Natural killer cell (primary cell): ENCODE measurements at regions not wholly inside any gene's neighbourhood (a gene's known extent, or its start where the extent isn't known, plus 50 kb on each side); places are given as distances from the start of the nearest gene placed in this dataset.
"Not testable (repeated sequence)": the region's sequence is repeated elsewhere in the genome, so short reads cannot be mapped to it uniquely, and the experiment has no call there.

ENCODE experiments used
- ATAC-seq, 3 donors: fragments of 150-1000 bp in 2 of 3; fragments of 200-7000 bp in 1 of 3; cut with Tn5 transposase; 1 replicate in 1 of 3; 2 replicates in 2 of 3; pipeline ENCODE4 v1.10.0; 2021; ENCODE audit warnings: mild to moderate bottlenecking in 2 of 3, moderate library complexity in 2 of 3
- DNase-seq, 2 donors: peaks; one replicate each; pipeline versions ENCODE4 v3.0.0 to v3.0.0-alpha.2; 2013 to 2021; ENCODE audit warnings: mixed read lengths in 1 of 2
- H3K27ac ChIP-seq: one replicate; pipeline ENCODE4 v1.5.1; 2013; ENCODE audit warnings: mild to moderate bottlenecking, low read length
- H3K27me3 ChIP-seq: one replicate; pipeline ENCODE4 v1.6.1; 2013; ENCODE audit warnings: low read length; ENCODE audit not compliant: control insufficient read depth, insufficient read depth
- H3K36me3 ChIP-seq: one replicate; pipeline ENCODE4 v1.6.1; 2013; ENCODE audit warnings: low read length; ENCODE audit not compliant: control insufficient read depth, insufficient read depth
- H3K4me1 ChIP-seq: one replicate; pipeline ENCODE4 v1.6.1; 2013; ENCODE audit warnings: low read length; ENCODE audit not compliant: control insufficient read depth, insufficient read depth
- H3K4me3 ChIP-seq: one replicate; pipeline ENCODE4 v1.5.1; 2013; ENCODE audit warnings: low read length
- H3K9me3 ChIP-seq: one replicate; pipeline ENCODE4 v1.6.1; 2013; ENCODE audit warnings: low read length; ENCODE audit not compliant: control insufficient read depth, insufficient read depth
- H3K27ac Mint-ChIP-seq, 2 donors: one replicate each; pipeline ENCODE4 v1.8.0; 2022; ENCODE audit warnings: mild to moderate bottlenecking in 2 of 2, mixed read lengths in 2 of 2, moderate library complexity in 1 of 2
- H3K27me3 Mint-ChIP-seq, 2 donors: one replicate each; pipeline ENCODE4 v1.8.0; 2022; ENCODE audit warnings: low read depth in 2 of 2, mixed read lengths in 2 of 2
- H3K36me3 Mint-ChIP-seq: one replicate; pipeline ENCODE4 v1.8.0; 2022; ENCODE audit warnings: mixed read lengths
- H3K4me1 Mint-ChIP-seq, 2 donors: one replicate each; pipeline ENCODE4 v1.8.0; 2022; ENCODE audit warnings: mixed read lengths in 2 of 2
- H3K4me3 Mint-ChIP-seq: one replicate; pipeline ENCODE4 v1.8.0; 2022; ENCODE audit warnings: mild to moderate bottlenecking, moderate library complexity, mixed read lengths
- H3K9me3 Mint-ChIP-seq, 2 donors: one replicate each; pipeline ENCODE4 v1.8.0; 2022; ENCODE audit warnings: mixed read lengths in 2 of 2
- WGBS: methylation state at CpG from one replicate; pipeline ENCODE4 v1.1.7; 2013; ENCODE audit warnings: missing lambda C conversion rate; ENCODE audit not compliant: insufficient coverage; 5-methylcytosine and 5-hydroxymethylcytosine counted together
- intact Hi-C: fragments of 100-400 bp; cut with micrococcal nuclease; formaldehyde crosslinking; loops from one replicate; pipeline ENCODE4 v1.14.2; 2022
- TF ChIP-seq, protein P1 (sequence below): fragments of 200-600 bp; IDR thresholded peaks from one replicate; pipeline ENCODE4 v1.8.0; 2022; ENCODE audit warnings: antibody characterized with exemption

DNA sequence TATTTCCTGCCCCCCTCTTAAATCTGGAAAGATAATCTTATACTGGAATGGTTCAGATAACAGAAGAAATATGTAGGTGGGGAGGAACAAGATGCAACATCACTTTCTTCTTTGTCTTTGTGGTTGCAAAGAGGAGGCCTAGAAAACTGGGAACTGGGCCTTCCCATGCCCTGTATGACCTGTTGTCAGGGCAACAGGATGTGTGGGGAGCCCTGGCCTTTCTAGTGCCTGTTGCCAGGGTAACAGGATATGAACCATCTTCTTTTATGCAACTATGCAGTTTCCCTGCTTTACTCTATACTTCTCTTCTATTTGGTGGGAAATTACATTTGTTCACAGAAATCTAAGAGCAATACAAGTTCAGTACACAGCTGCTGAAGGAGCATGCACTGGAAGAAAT, 79.8 kb upstream of the PDE1A start:
- TF ChIP-seq, protein P1, sequence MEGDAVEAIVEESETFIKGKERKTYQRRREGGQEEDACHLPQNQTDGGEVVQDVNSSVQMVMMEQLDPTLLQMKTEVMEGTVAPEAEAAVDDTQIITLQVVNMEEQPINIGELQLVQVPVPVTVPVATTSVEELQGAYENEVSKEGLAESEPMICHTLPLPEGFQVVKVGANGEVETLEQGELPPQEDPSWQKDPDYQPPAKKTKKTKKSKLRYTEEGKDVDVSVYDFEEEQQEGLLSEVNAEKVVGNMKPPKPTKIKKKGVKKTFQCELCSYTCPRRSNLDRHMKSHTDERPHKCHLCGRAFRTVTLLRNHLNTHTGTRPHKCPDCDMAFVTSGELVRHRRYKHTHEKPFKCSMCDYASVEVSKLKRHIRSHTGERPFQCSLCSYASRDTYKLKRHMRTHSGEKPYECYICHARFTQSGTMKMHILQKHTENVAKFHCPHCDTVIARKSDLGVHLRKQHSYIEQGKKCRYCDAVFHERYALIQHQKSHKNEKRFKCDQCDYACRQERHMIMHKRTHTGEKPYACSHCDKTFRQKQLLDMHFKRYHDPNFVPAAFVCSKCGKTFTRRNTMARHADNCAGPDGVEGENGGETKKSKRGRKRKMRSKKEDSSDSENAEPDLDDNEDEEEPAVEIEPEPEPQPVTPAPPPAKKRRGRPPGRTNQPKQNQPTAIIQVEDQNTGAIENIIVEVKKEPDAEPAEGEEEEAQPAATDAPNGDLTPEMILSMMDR = no peak
- no peak for ATAC-seq
- Mint-ChIP-seq H3K36me3 (no peaks in the 10 kb centered on the region), H3K9me3 (peaks cover 0 to 6% of the 10 kb centered on the region in 2 donors), H3K4me3 (no peak overlapping the region), H3K4me1 (no peaks in the 10 kb centered on the region), H3K27ac (no peak overlapping the region), H3K27me3 (no peaks in the 10 kb centered on the region)
- Histone ChIP-seq H3K27ac (no peak overlapping the region), H3K27me3 (no peaks in the 10 kb centered on the region), H3K4me3 (no peak overlapping the region), H3K4me1 (no peaks in the 10 kb centered on the region), H3K9me3 (no peaks in the 10 kb centered on the region), H3K36me3 (no peaks in the 10 kb centered on the region)
- DNase-seq = no peak
- intact Hi-C loops = no loop called here

DNA sequence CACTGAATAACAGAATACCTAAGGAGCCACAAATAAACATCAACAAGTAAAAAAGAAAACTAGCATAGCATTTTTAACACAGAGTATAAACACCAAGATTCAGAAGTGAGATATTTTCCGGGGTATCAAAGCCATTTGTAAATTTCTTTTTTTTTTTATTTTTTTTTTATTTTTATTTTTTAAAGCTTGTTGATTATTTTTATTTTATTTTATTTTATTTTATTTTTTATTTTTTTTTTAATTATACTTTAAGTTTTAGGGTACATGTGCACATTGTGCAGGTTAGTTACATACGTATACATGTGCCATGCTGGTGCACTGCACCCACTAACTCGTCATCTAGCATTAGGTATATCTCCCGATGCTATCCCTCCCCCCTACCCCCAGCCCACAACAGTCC, 81.7 kb upstream of the PDE1A start:
- DNase-seq, H3K9me3 Mint-ChIP-seq, H3K36me3 Mint-ChIP-seq, H3K9me3 ChIP-seq, H3K36me3 ChIP-seq, H3K27me3 Mint-ChIP-seq, H3K4me1 ChIP-seq, intact Hi-C loops, H3K27ac ChIP-seq, H3K4me3 ChIP-seq, H3K27ac Mint-ChIP-seq, ATAC-seq, H3K27me3 ChIP-seq, H3K4me1 Mint-ChIP-seq, H3K4me3 Mint-ChIP-seq: not testable (repeated sequence)
- WGBS = no CpG with 5 or more reads among the region's 4 CpGs

DNA sequence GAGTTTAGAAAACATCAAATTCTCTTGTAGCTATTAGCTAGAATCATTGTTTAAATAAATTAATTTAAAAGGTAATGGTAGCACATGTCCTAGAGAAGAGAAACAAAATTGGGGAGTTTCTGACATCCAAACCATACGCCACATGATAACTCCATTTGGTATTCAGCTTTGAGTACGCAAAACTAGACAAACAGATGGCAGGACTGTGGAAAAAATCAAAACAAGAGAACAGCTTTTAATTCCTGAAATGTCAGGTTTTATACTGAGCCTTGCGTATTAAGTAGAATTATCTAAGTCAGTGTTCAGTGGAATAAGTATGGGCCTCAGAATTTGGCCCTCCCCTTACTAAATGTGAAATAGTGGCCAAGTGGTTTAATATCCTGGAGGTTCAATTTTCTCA, 82.4 kb upstream of the PDE1A start:
- no peaks in the 10 kb centered on the region for H3K9me3 ChIP-seq
- 90% methylated on average over 2 of the region's 3 CpGs for WGBS
- H3K27me3 Mint-ChIP-seq = no peaks in the 10 kb centered on the region
- no peaks in the 10 kb centered on the region for H3K36me3 Mint-ChIP-seq
- H3K4me3 ChIP-seq = no peak overlapping the region
- no peaks in the 10 kb centered on the region for H3K36me3 ChIP-seq
- intact Hi-C loops = no loop called here
- no peak overlapping the region for H3K4me3 Mint-ChIP-seq
- no peaks in the 10 kb centered on the region for H3K4me1 Mint-ChIP-seq
- H3K4me1 ChIP-seq = no peaks in the 10 kb centered on the region
- H3K9me3 Mint-ChIP-seq = peaks cover 0 to 6% of the 10 kb centered on the region in 2 donors
- no peak overlapping the region for H3K27ac ChIP-seq
- ATAC-seq (no peak), DNase-seq (no peak)
- H3K27me3 ChIP-seq = no peaks in the 10 kb centered on the region
- H3K27ac Mint-ChIP-seq = no peak overlapping the region
- TF ChIP-seq, protein P1 = no peak

DNA sequence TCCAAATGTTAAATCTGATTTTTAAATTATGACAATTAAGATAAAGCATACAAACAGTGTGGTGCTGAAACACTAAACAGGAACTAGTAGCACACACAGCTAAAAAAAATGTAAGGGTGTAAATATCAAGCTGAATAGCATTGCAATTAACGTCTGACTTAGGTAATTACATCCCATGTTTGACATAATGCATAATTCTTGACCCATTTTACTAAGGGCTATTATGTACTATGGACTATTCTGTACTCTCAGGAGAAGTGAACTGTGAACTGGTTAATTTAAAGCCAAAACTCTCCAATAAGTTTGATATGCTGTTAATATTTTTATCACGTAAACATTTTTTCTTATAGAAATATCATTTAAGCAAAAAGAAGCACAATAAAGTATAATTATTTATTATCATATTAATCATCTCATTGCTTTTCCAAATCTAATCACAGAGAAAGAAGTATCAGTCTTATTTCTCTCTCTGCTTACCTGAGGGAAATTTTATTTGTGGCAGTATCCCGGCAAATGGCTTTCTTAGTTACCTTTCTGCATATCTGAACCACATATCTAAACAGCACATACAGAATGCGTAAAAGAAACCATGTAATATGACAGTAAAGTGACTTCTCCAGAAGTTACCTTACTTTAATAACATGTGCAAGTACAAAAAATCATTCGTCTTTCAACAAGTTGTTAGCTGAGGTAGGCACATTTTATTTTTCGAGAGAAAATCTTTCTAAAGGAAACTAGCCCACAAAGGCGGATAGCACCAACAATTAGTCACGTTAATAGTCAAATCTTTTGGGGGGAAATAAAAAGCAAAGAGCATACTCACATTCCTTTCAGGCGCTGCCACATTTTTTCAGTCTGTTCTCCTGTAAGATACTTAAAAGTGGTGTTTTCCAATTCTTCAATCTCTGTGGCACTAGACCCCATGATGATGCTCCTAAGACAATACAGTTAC, 94.9 kb upstream of the PDE1A start:
- intact Hi-C loops = no loop called here
- no peaks in the 10 kb centered on the region for H3K9me3 ChIP-seq
- no peaks in the 10 kb centered on the region for H3K36me3 ChIP-seq
- no peak overlapping the region for H3K4me3 ChIP-seq
- ATAC-seq (no peak), DNase-seq (no peak)
- TF ChIP-seq, protein P1 = no peak
- H3K27me3 Mint-ChIP-seq = no peaks in the 10 kb centered on the region
- H3K27me3 ChIP-seq = no peaks in the 10 kb centered on the region
- H3K36me3 Mint-ChIP-seq = no peaks in the 10 kb centered on the region
- H3K4me1 ChIP-seq = no peaks in the 10 kb centered on the region
- H3K27ac ChIP-seq = no peak overlapping the region
- H3K27ac Mint-ChIP-seq = no peak overlapping the region
- peaks cover 0 to 6% of the 10 kb centered on the region in 2 donors for H3K9me3 Mint-ChIP-seq
- no peak overlapping the region for H3K4me3 Mint-ChIP-seq
- WGBS = 75% methylated on average over 4 of the region's 9 CpGs
- H3K4me1 Mint-ChIP-seq = no peaks in the 10 kb centered on the region
